Uterus (tissue), 2 donors: ENCODE measurements at regions not wholly inside any gene's neighbourhood (a gene's known extent, or its start where the extent isn't known, plus 50 kb on each side); places are given as distances from the start of the nearest gene placed in this dataset.

Source experiments
- CTCF ChIP-seq, 4 experiments: fragments of 200-600 bp in 2 of 4; fragments of 450-650 bp in 2 of 4; sonication (generic) in 2 of 4; IDR thresholded peaks; one replicate each; pipeline ENCODE4 v1.5.1; 2016 to 2019; ENCODE audit warnings: antibody characterized with exemption in 4 of 4, mild to moderate bottlenecking in 2 of 4, moderate library complexity in 1 of 4
- POLR2A ChIP-seq, 2 donors: fragments of 450-650 bp; IDR thresholded peaks; one replicate each; pipeline ENCODE4 v1.6.1; 2016; ENCODE audit warnings: antibody characterized with exemption in 2 of 2, mild to moderate bottlenecking in 1 of 2, moderate library complexity in 1 of 2

GRCh38 chr5:158300256-158300655 is 441.3 kb upstream of the CLINT1 start:
- no peak for TF ChIP-seq CTCF (IDR thresholded peaks at IDR 0.05)
- TF ChIP-seq POLR2A (IDR thresholded peaks at IDR 0.05), result no peak
